Iris pigment epithelial cell (primary cell): ENCODE measurements at regions not wholly inside any gene's neighbourhood (a gene's known extent, or its start where the extent isn't known, plus 50 kb on each side); places are given as distances from the start of the nearest gene placed in this dataset.
"Not testable (repeated sequence)": the region's sequence is repeated elsewhere in the genome, so short reads cannot be mapped to it uniquely, and the experiment has no call there.

ENCODE experiments used
- DNase-seq: peaks from one replicate; pipeline ENCODE4 v3.0.0-alpha.2; 2011; ENCODE audit warnings: low read depth

- no peak for DNase-seq
Measured at GRCh38 chr21:22763442-22763841, 1765.2 kb downstream of the NCAM2 start.

- DNase-seq = no peak
Measured at GRCh38 chr21:22764222-22764621, 1766.0 kb downstream of the NCAM2 start.

GRCh38 chr21:22791376-22791775 lies 1793.2 kb downstream of the NCAM2 start:
- DNase-seq = no peak

- DNase-seq = peak; percentile 39
Measured at GRCh38 chr21:22791986-22792560, 1793.9 kb downstream of the NCAM2 start.

GRCh38 chr21:22795091-22795490 lies 1796.9 kb downstream of the NCAM2 start:
- no peak for DNase-seq

GRCh38 chr21:22795644-22796043 lies 1797.4 kb downstream of the NCAM2 start:
- no peak for DNase-seq

- DNase-seq = no peak
Measured at GRCh38 chr21:22796147-22796546, 1797.9 kb downstream of the NCAM2 start.

GRCh38 chr21:22804151-22804550 lies 1805.9 kb downstream of the NCAM2 start:
- DNase-seq = no peak

GRCh38 chr21:22806278-22806677 lies 1808.1 kb downstream of the NCAM2 start:
- no peak for DNase-seq

GRCh38 chr21:22813201-22813600 lies 1815.0 kb downstream of the NCAM2 start:
- DNase-seq = no peak

- not testable (repeated sequence) for DNase-seq
Measured at GRCh38 chr21:22818681-22819485, 1820.7 kb downstream of the NCAM2 start.

GRCh38 chr21:22827422-22827821 lies 1829.2 kb downstream of the NCAM2 start:
- no peak for DNase-seq

GRCh38 chr21:22842875-22843274 lies 1844.7 kb downstream of the NCAM2 start:
- DNase-seq = no peak

- peak; percentile 4 for DNase-seq
Measured at GRCh38 chr21:22855581-22855980, 1857.4 kb downstream of the NCAM2 start.

- DNase-seq = no peak
Measured at GRCh38 chr21:22871692-22872091, 1873.5 kb downstream of the NCAM2 start.

- no peak for DNase-seq
Measured at GRCh38 chr21:22880573-22880972, 1882.4 kb downstream of the NCAM2 start.

- no peak for DNase-seq
Measured at GRCh38 chr21:22881131-22881530, 1882.9 kb downstream of the NCAM2 start.

- DNase-seq = peak; percentile 18
Measured at GRCh38 chr21:22885079-22885478, 1886.9 kb downstream of the NCAM2 start.

GRCh38 chr21:22885614-22886013 lies 1887.4 kb downstream of the NCAM2 start:
- DNase-seq = no peak

- no peak for DNase-seq
Measured at GRCh38 chr21:22889445-22889844, 1891.2 kb downstream of the NCAM2 start.

- DNase-seq = no peak
Measured at GRCh38 chr21:22890656-22891055, 1892.4 kb downstream of the NCAM2 start.

- DNase-seq = no peak
Measured at GRCh38 chr21:22892028-22892427, 1893.8 kb downstream of the NCAM2 start.

GRCh38 chr21:22892740-22893139 lies 1894.5 kb downstream of the NCAM2 start:
- no peak for DNase-seq
